IMR-90 (cell line): ENCODE measurements at regions not wholly inside any gene's neighbourhood (a gene's known extent, or its start where the extent isn't known, plus 50 kb on each side); places are given as distances from the start of the nearest gene placed in this dataset.

Experiments used
- ATAC-seq: fragments of 200-7000 bp; cut with Tn5 transposase; 2 replicates; pipeline ENCODE4 v1.9.1; 2020; ENCODE audit warnings: low read depth, mild to moderate bottlenecking, moderate library complexity
- BruUV-seq: library from RNA; stranded (reverse); fragments of 400-500 nt; replicated peaks from 2 replicates; lab custom pipeline; 2021; lab: Mats Ljungman, UMichigan
- CTCF ChIA-PET: fragments of 300-600 bp; formaldehyde crosslinking; extraction: SDS; loops from one replicate; lab custom pipeline; 2021; ENCODE audit warnings: antibody characterized with exemption; lab: Yijun Ruan, JAX
- POLR2A ChIA-PET: fragments of 300-600 bp; sonication (Branson Sonifier 250); formaldehyde crosslinking; loops from one replicate; lab custom pipeline; 2022; ENCODE audit warnings: antibody characterized with exemption; ENCODE audit not compliant: unreplicated experiment; lab: Charles Lee
- DNase-seq: peaks from one replicate; pipeline ENCODE4 v3.0.0; 2013
- H2AFZ ChIP-seq: replicated peaks from 2 replicates; pipeline ENCODE3; 2013; ENCODE audit warnings: low read length, mild to moderate bottlenecking; ENCODE audit not compliant: poor library complexity
- H2AK5ac ChIP-seq: 2 replicates; pipeline ENCODE4 v1.6.1; 2013; ENCODE audit warnings: low read depth, low read length, inconsistent platforms
- H2AK9ac ChIP-seq: replicated peaks from 2 replicates; pipeline ENCODE3; 2013; ENCODE audit warnings: mild to moderate bottlenecking, low read depth, low read length, moderate library complexity; ENCODE audit not compliant: poor library complexity
- H2BK120ac ChIP-seq: 2 replicates; pipeline ENCODE4 v1.6.1; 2013; ENCODE audit warnings: low read depth, low read length, inconsistent platforms
- H2BK15ac ChIP-seq: 3 replicates; pipeline ENCODE4 v1.6.1; 2013; ENCODE audit warnings: low read depth, low read length, inconsistent platforms
- H2BK20ac ChIP-seq: 2 replicates; pipeline ENCODE4 v1.6.1; 2013; ENCODE audit warnings: low read depth, mild to moderate bottlenecking, inconsistent platforms, low read length, moderate library complexity
- H2BK5ac ChIP-seq: 2 replicates; pipeline ENCODE4 v1.6.1; 2013; ENCODE audit warnings: mild to moderate bottlenecking, low read depth, low read length, inconsistent platforms; ENCODE audit not compliant: poor library complexity, severe bottlenecking
- H3K14ac ChIP-seq: replicated peaks from 2 replicates; pipeline ENCODE4 v1.6.1; 2013; ENCODE audit warnings: low read depth, low read length, inconsistent platforms
- H3K18ac ChIP-seq: 2 replicates; pipeline ENCODE4 v1.6.1; 2013; ENCODE audit warnings: low read depth, low read length, control low read depth
- H3K23ac ChIP-seq: 2 replicates; pipeline ENCODE4 v1.6.1; 2013; ENCODE audit warnings: low read depth, low read length, inconsistent platforms
- H3K27ac ChIP-seq: 2 replicates; pipeline ENCODE4 v1.5.1; 2013; ENCODE audit warnings: mild to moderate bottlenecking, control low read depth, low read length; ENCODE audit not compliant: insufficient read depth
- H3K27me3 ChIP-seq: 2 replicates; pipeline ENCODE4 v1.6.1; 2013; ENCODE audit warnings: low read length; ENCODE audit not compliant: control insufficient read depth, insufficient read depth
- H3K36me3 ChIP-seq: 2 replicates; pipeline ENCODE4 v1.6.1; 2013; ENCODE audit warnings: low read length, mixed read lengths; ENCODE audit not compliant: control insufficient read depth, insufficient read depth
- H3K4ac ChIP-seq: 2 replicates; pipeline ENCODE4 v1.6.1; 2013; ENCODE audit warnings: low read depth, low read length, inconsistent platforms
- H3K4me1 ChIP-seq: 2 replicates; pipeline ENCODE4 v1.6.1; 2013; ENCODE audit warnings: low read length, mixed read lengths; ENCODE audit not compliant: control insufficient read depth, insufficient read depth
- H3K4me2 ChIP-seq: 2 replicates; pipeline ENCODE4 v1.6.1; 2013; ENCODE audit warnings: low read depth, mild to moderate bottlenecking, control low read depth, low read length, moderate library complexity
- H3K4me3 ChIP-seq: 2 replicates; pipeline ENCODE4 v1.5.1; 2013; ENCODE audit warnings: low read depth, mild to moderate bottlenecking, control low read depth, low read length, moderate library complexity; ENCODE audit not compliant: insufficient read depth
- H3K56ac ChIP-seq: 2 replicates; pipeline ENCODE4 v1.6.1; 2013; ENCODE audit warnings: low read length, inconsistent platforms; ENCODE audit not compliant: insufficient read depth; ENCODE audit errors: extremely low read depth
- H3K79me1 ChIP-seq, 2 experiments: 2 replicates each; pipeline ENCODE4 v1.6.1; 2013; ENCODE audit warnings: low read length in 2 of 2, inconsistent platforms in 1 of 2, low read depth in 1 of 2
- H3K9ac ChIP-seq: 2 replicates; pipeline ENCODE4 v1.6.1; 2013; ENCODE audit warnings: low read depth, low read length, control low read depth
- H3K9me1 ChIP-seq: 2 replicates; pipeline ENCODE4 v1.6.1; 2013; ENCODE audit warnings: low read length, inconsistent platforms; ENCODE audit not compliant: insufficient read depth
- H3K9me3 ChIP-seq: 2 replicates; pipeline ENCODE4 v1.6.1; 2013; ENCODE audit warnings: low read length; ENCODE audit not compliant: control insufficient read depth, insufficient read depth
- H4K20me1 ChIP-seq: 2 replicates; pipeline ENCODE4 v1.6.1; 2013; ENCODE audit warnings: low read length, inconsistent platforms; ENCODE audit not compliant: insufficient read depth
- H4K5ac ChIP-seq: 2 replicates; pipeline ENCODE4 v1.6.1; 2013; ENCODE audit warnings: mild to moderate bottlenecking, low read depth, low read length, control low read depth
- H4K8ac ChIP-seq, 2 experiments: 2 replicates each; pipeline ENCODE4 v1.6.1; 2013; ENCODE audit warnings: low read depth in 2 of 2, low read length in 2 of 2, control low read depth in 1 of 2, inconsistent platforms in 1 of 2
- H4K91ac ChIP-seq: 2 replicates; pipeline ENCODE4 v1.6.1; 2013; ENCODE audit warnings: low read depth, low read length, inconsistent platforms; ENCODE audit not compliant: insufficient read depth
- BHLHE40 ChIP-seq: fragments of 150-350 bp; IDR thresholded peaks from 2 replicates; pipeline ENCODE4 v1.6.1; 2016; ENCODE audit warnings: mild to moderate bottlenecking, low read depth, low read length
- CEBPB ChIP-seq: IDR thresholded peaks from 2 replicates; pipeline ENCODE4 v1.6.1; 2012; ENCODE audit warnings: low read depth, low read length, improper control_type of control experiment
- CHD1 ChIP-seq: IDR thresholded peaks from 2 replicates; pipeline ENCODE4 v1.6.1; 2012; ENCODE audit warnings: low read depth, low read length, improper control_type of control experiment
- CTCF ChIP-seq: conservative IDR thresholded peaks from 2 replicates; pipeline ENCODE4 v1.5.1; 2012; ENCODE audit warnings: mild to moderate bottlenecking, low read depth, low read length, improper control_type of control experiment
- ELK1 ChIP-seq: fragments of 150-350 bp; IDR thresholded peaks from 2 replicates; pipeline ENCODE4 v1.6.1; 2016; ENCODE audit warnings: low read depth, mild to moderate bottlenecking, low read length, moderate library complexity, borderline replicate concordance
- FOS ChIP-seq: fragments of 150-350 bp; IDR thresholded peaks from 2 replicates; pipeline ENCODE4 v1.6.1; 2016; ENCODE audit warnings: low read depth, low read length
- MAFK ChIP-seq: IDR thresholded peaks from 2 replicates; pipeline ENCODE4 v1.6.1; 2012; ENCODE audit warnings: low read depth, low read length, improper control_type of control experiment
- MAZ ChIP-seq: IDR thresholded peaks from 2 replicates; pipeline ENCODE4 v1.6.1; 2012; ENCODE audit warnings: low read depth, mild to moderate bottlenecking, low read length, improper control_type of control experiment, moderate library complexity, borderline replicate concordance
- MXI1 ChIP-seq: IDR thresholded peaks from 2 replicates; pipeline ENCODE4 v1.6.1; 2012; ENCODE audit warnings: low read depth, mild to moderate bottlenecking, low read length, moderate library complexity, borderline replicate concordance
- NFE2L2 ChIP-seq: fragments of 150-350 bp; IDR thresholded peaks from 2 replicates; pipeline ENCODE4 v1.6.1; 2016; ENCODE audit warnings: low read depth, mild to moderate bottlenecking, low read length
- POLR2A ChIP-seq: IDR thresholded peaks from 2 replicates; pipeline ENCODE4 v1.6.1; 2012; ENCODE audit warnings: mild to moderate bottlenecking, low read depth, low read length
- RAD21 ChIP-seq: IDR thresholded peaks from 2 replicates; pipeline ENCODE4 v1.6.1; 2012; ENCODE audit warnings: low read length, improper control_type of control experiment
- RCOR1 ChIP-seq: IDR thresholded peaks from 2 replicates; pipeline ENCODE4 v1.6.1; 2012; ENCODE audit warnings: mild to moderate bottlenecking, low read length, improper control_type of control experiment; ENCODE audit not compliant: insufficient replicate concordance
- RFX5 ChIP-seq: IDR thresholded peaks from 2 replicates; pipeline ENCODE4 v1.8.0; 2012; ENCODE audit warnings: low read depth, mild to moderate bottlenecking, low read length, moderate library complexity
- SMC3 ChIP-seq: fragments of 150-350 bp; IDR thresholded peaks from 2 replicates; pipeline ENCODE4 v1.6.1; 2016; ENCODE audit warnings: low read depth, mild to moderate bottlenecking, antibody characterized with exemption, low read length, moderate library complexity
- WGBS, 2 experiments: methylation state at CpG; one replicate each; pipeline versions ENCODE4 v1.1.5 to v1.1.7; 2013; ENCODE audit warnings: missing lambda C conversion rate in 2 of 2; ENCODE audit not compliant: insufficient read length in 1 of 2; ENCODE audit errors: extremely low coverage in 2 of 2; 5-methylcytosine and 5-hydroxymethylcytosine counted together
- dilution Hi-C: fragments of 300-500 bp; cut with HindIII; formaldehyde crosslinking; loops from one replicate; pipeline ENCODE4 v1.14.3; 2018; ENCODE audit warnings: low sequenced_read_pairs; ENCODE audit not compliant: unreplicated experiment
- in situ Hi-C: fragments of 300-500 bp; cut with MboI; formaldehyde crosslinking; loops from 3 replicates; pipeline ENCODE4 v1.14.3; 2019; ENCODE audit warnings: low sequenced_read_pairs, inconsistent platforms, mixed read lengths
- intact Hi-C: fragments of 100-400 bp; cut with micrococcal nuclease; formaldehyde crosslinking; loops from 2 replicates; pipeline ENCODE4 v1.10.0; 2022

GRCh38 chr5:74418709-74419108 is 221.8 kb downstream of the ENC1 start:
- H3K23ac ChIP-seq = no peak overlapping the region
- ChIA-PET CTCF (interaction anchor here (0.8 kb wide), 1 partner anchor 181 kb away, joined by 3 read pairs; no protein-coding TSS in a partner anchor), POLR2A (no interaction called here)
- no peak overlapping the region for H4K5ac ChIP-seq
- H3K18ac ChIP-seq = no peak overlapping the region
- H3K14ac ChIP-seq = no peak overlapping the region
- ATAC-seq (no peak), DNase-seq (no peak)
- no peaks in the 10 kb centered on the region for H3K9me1 ChIP-seq
- no peak overlapping the region for H2AK9ac ChIP-seq
- no CpG with 5 or more reads among the region's 2 CpGs for WGBS, 2 experiments
- H3K4me3 ChIP-seq = no peak overlapping the region
- no peak overlapping the region for H2BK15ac ChIP-seq
- H2AFZ ChIP-seq = no peak overlapping the region
- no peak overlapping the region for H2AK5ac ChIP-seq
- H3K4me1 ChIP-seq = no peaks in the 10 kb centered on the region
- no peak overlapping the region for H3K27ac ChIP-seq
- no peak overlapping the region for H4K91ac ChIP-seq
- no peak overlapping the region for H2BK5ac ChIP-seq
- H2BK20ac ChIP-seq = no peak overlapping the region
- BruUV-seq = no TSS peak
- no peaks in the 10 kb centered on the region for H4K20me1 ChIP-seq
- H3K4ac ChIP-seq = no peak overlapping the region
- peaks cover 14% of the 10 kb centered on the region for H3K27me3 ChIP-seq
- intact Hi-C loops = no loop called here
- H3K4me2 ChIP-seq = no peak overlapping the region
- H2BK120ac ChIP-seq = no peak overlapping the region
- no peaks in the 10 kb centered on the region for H3K36me3 ChIP-seq
- dilution Hi-C loops = no loop called here
- no peak overlapping the region for H3K9ac ChIP-seq
- no peak overlapping the region for H3K56ac ChIP-seq
- no peaks in the 10 kb centered on the region for H3K79me1 ChIP-seq
- no peak overlapping the region for H4K8ac ChIP-seq
- no peak for TF ChIP-seq ELK1
- TF ChIP-seq RAD21 = no peak
- no peak for TF ChIP-seq MAFK
- TF ChIP-seq SMC3 = no peak
- TF ChIP-seq CEBPB = no peak
- TF ChIP-seq CTCF = no peak
- no peak for TF ChIP-seq NFE2L2
- no peak for TF ChIP-seq FOS
- no peak for TF ChIP-seq RFX5
- TF ChIP-seq RCOR1 = no peak
- TF ChIP-seq CHD1 = no peak
- no peak for TF ChIP-seq POLR2A
- TF ChIP-seq BHLHE40 = no peak
- TF ChIP-seq MAZ = no peak
- no peak for TF ChIP-seq MXI1
- H3K9me3 ChIP-seq = no peaks in the 10 kb centered on the region
- in situ Hi-C loops = no loop called here
